GM18502 (cell line): ENCODE measurements at regions not wholly inside any gene's neighbourhood (a gene's known extent, or its start where the extent isn't known, plus 50 kb on each side); places are given as distances from the start of the nearest gene placed in this dataset.

Source experiments
- ATAC-seq: cut with Tn5 transposase; IDR thresholded peaks from one replicate; pipeline ENCODE4 v1.9.1; 2021; ENCODE audit warnings: mild to moderate bottlenecking; ENCODE audit not compliant: unreplicated experiment, poor library complexity

GRCh38 chr13:34035178-34035577 is 217.2 kb downstream of the RFC3 start:
- no peak for ATAC-seq

GRCh38 chr13:34035676-34036325 is 217.9 kb downstream of the RFC3 start:
- ATAC-seq, result no peak

GRCh38 chr13:34037636-34038540 is 219.9 kb downstream of the RFC3 start:
- ATAC-seq, result peak; percentile 57

GRCh38 chr13:34038541-34039068 is 220.7 kb downstream of the RFC3 start:
- peak; percentile 64 for ATAC-seq

GRCh38 chr13:34039678-34040077 is 221.7 kb downstream of the RFC3 start:
- no peak for ATAC-seq

- no peak for ATAC-seq
These were observed 222.9 kb downstream of the RFC3 start for GRCh38 chr13:34040863-34041262.

- ATAC-seq, result no peak
These were observed 226.1 kb downstream of the RFC3 start for GRCh38 chr13:34044041-34044440.

GRCh38 chr13:34044660-34045080 is 226.7 kb downstream of the RFC3 start:
- ATAC-seq, result no peak

- no peak for ATAC-seq
These were observed 228.5 kb downstream of the RFC3 start for GRCh38 chr13:34046457-34046856.

GRCh38 chr13:34048652-34049051 is 230.7 kb downstream of the RFC3 start:
- ATAC-seq, result no peak

GRCh38 chr13:34056733-34057258 is 238.8 kb downstream of the RFC3 start:
- ATAC-seq, result no peak

- no peak for ATAC-seq
These were observed 246.7 kb downstream of the RFC3 start for GRCh38 chr13:34064456-34065205.

- no peak for ATAC-seq
These were observed 248.0 kb downstream of the RFC3 start for GRCh38 chr13:34065928-34066327.

GRCh38 chr13:34066344-34066743 is 248.4 kb downstream of the RFC3 start:
- ATAC-seq, result no peak

- ATAC-seq, result no peak
These were observed 252.1 kb downstream of the RFC3 start for GRCh38 chr13:34070006-34070405.

- ATAC-seq, result no peak
These were observed 252.8 kb downstream of the RFC3 start for GRCh38 chr13:34070544-34071303.

GRCh38 chr13:34076319-34076718 is 258.4 kb downstream of the RFC3 start:
- no peak for ATAC-seq

GRCh38 chr13:34076943-34077703 is 259.2 kb downstream of the RFC3 start:
- peak; percentile 67 for ATAC-seq
